Inflammatory macrophage treated with lipopolysaccharide for 4 hours (primary cell): ENCODE measurements at regions not wholly inside any gene's neighbourhood (a gene's known extent, or its start where the extent isn't known, plus 50 kb on each side); places are given as distances from the start of the nearest gene placed in this dataset.
"Not testable (repeated sequence)": the region's sequence is repeated elsewhere in the genome, so short reads cannot be mapped to it uniquely, and the experiment has no call there.

Experiments used
- DNase-seq: peaks from one replicate; pipeline ENCODE4 v3.0.0-alpha.2; 2020

- DNase-seq, result no peak
Observed at GRCh38 chr4:17232566-17233253, 279.2 kb downstream of the QDPR start.

GRCh38 chr4:17231880-17232475, 279.9 kb downstream of the QDPR start:
- DNase-seq, result not testable (repeated sequence)

GRCh38 chr4:17230727-17231126, 281.2 kb downstream of the QDPR start:
- DNase-seq, result no peak

DNA sequence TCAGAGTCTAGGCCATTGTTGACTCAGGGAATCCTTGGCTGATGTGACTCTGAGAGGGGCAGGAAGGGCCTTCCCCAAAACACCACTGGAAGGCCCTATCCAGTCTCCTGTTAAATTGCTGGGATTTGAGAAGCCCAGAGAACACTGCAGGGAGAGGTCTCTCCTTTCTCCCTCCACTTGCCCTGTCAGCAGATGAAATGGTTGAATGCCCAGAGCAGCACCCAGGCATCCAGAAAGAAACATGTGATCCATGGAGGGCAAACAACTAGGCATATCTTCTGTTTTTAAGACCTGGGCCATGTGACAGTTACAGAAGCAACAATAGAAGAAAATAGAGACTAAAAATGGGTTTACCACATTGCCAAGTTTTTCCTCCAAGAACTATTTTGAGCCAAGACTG, 291.1 kb downstream of the QDPR start:
- no peak for DNase-seq

DNA sequence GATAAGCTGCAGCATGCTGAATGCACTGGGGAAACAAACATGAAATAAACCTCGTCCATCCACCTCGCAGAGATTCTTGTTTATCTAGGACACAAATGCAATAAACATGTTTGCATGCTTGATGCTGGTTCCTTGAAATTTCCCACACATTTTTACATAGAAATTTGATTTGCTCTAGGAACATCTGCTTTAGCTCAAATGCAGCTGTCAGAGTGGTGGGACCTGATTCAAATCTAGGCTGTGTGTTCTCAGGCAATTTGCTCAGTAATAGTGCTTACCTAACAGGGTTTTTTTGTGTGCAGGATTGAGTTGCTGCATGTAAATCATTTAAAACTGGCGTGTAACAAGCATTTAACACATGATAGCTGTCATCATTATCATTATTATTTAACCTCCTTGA, 293.1 kb downstream of the QDPR start:
- DNase-seq, result no peak

GRCh38 chr4:17206829-17207801, 304.8 kb downstream of the QDPR start:
- no peak for DNase-seq

GRCh38 chr4:17204908-17205307, 306.5 kb upstream of the LDB2 start:
- no peak for DNase-seq

DNA sequence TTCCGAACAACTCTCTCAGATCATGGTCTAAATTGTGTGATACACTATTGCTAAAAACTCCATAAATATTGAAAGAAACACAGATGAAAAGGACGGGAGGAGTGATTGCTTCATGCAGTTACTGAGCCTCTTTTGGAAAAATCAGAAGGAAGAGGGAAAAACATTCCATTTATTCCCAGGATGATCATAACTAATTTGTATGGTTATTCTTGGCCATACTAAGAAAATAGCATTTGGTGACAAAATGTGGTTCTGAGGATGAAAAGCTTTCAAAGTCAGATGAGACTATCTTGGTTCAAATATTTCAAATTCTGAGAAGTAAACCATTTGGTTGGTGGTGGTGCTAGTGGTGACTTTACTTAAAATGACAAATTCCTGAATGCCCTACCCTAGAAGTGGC, 305.4 kb upstream of the LDB2 start:
- DNase-seq, result no peak

DNA sequence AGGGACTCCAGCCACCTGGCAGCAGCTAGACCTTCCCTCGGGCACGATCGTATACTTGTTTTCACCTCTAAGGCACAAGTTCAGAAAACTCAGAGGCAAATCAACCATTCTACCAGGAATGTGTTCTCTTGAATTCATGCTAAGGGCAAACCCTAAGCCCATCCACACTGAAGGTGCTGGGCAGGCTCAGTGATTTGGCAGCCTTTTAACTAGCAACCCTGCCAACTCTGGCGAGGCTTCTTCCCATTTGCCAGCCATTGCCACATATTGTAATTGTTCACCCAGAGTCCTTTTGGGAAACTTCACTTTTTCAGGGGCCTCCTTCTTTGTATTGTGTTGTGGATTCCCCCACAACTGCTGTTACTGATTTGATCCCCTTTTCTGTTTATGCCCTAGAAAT, 298.6 kb upstream of the LDB2 start:
- no peak for DNase-seq

- DNase-seq, result no peak
Observed at GRCh38 chr4:17195461-17196275, 297.2 kb upstream of the LDB2 start.

- DNase-seq, result no peak
Observed at GRCh38 chr4:17194586-17194985, 296.1 kb upstream of the LDB2 start.

DNA sequence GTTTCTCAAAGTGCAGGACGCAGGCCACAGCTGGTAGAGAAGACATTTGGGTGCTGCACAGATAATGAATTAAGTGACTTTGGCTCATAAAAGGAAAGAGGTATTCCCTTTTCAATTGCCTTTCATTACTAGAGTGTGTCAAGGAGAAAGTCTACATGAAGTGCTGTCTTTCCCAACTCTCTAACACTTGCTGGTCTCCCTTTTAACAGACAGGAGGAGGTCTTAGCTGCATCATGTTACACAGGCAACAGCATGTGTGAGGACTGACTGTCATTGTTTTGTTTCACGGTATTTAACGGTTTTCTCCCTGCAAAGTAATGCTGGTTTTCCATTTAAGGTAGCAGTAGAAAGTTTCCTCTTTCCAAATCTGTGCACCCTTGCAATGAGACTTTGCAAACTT, 291.3 kb upstream of the LDB2 start:
- no peak for DNase-seq

- DNase-seq, result no peak
Observed at GRCh38 chr4:17189401-17189720, 290.9 kb upstream of the LDB2 start.

GRCh38 chr4:17188547-17189400, 290.3 kb upstream of the LDB2 start:
- no peak for DNase-seq

DNA sequence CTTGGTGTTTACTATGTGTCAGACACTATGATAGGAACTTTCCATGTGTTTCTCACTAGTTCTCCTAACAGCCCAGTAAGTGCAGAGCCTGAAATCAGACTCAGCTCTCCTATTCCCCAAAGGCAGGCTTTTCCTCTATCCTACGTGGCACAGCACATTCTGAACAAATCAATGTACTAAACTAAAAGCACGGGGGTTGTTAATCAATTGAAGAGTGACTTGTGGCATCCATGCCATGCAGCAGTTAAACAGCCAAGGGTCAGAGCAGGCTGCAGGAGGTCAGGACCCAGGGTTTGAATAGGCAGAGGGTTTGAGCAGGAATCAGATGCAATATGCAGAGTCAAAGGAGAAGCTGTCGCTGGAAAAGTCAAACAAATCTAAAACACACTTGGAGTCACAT, 289.7 kb upstream of the LDB2 start:
- no peak for DNase-seq

GRCh38 chr4:17187003-17187402, 288.6 kb upstream of the LDB2 start:
- DNase-seq, result no peak

DNA sequence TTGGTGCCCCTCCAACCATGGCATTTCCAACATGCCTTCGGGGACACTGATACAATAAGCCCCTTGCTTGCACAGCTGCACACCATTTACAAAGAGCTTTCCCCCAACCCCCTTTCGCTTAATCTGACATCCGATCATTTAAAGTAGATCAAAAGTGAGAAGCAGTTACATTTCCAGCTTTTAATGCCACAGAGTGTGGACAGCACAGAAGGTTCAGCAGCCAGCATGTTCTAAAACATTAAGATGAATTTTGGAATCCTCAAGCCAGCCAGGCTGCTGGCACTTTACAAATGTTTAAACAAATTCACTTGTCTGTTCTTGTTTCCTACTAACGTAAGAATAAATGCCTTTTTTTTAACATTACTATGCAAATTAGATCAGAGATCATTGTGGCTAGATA, 284.4 kb upstream of the LDB2 start:
- no peak for DNase-seq

DNA sequence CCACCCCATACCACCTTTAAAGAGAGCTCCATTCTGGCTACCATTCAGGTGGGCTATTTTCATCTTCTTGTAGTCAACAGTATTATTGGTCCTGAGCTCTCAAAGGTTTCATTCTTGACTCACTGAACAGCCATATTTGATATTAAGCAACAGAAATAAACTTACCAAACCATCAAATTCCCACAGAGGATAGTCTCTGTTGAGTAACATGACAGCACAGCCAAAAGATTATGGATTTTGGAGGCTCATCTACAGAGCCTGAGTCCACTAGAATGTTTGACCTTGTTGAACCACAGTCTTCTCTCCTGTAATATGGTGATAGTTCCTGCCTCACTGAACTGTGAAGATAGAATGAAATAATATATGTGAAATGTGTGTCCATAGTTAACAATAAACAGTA, 276.3 kb upstream of the LDB2 start:
- no peak for DNase-seq

DNA sequence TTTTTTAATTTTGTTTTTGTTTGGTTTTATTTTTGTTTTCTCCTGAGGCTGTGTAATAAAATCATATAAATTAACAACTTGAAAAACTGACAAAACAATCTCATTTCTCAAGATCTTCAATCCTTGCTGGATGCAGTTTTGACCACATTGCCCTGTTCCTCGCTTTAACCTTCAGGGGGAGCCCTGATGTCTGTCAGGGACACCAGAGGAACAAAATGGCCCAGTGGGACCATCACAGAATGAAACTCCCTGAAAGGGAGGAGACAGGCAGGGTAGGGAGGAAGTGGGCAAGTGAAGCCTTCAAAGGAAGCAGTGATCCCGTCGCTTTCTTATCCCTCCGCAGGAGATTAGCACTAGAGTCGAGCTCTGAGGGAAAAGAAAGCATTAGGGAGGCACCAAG, 274.9 kb upstream of the LDB2 start:
- no peak for DNase-seq

GRCh38 chr4:17170131-17170530, 271.7 kb upstream of the LDB2 start:
- no peak for DNase-seq

DNA sequence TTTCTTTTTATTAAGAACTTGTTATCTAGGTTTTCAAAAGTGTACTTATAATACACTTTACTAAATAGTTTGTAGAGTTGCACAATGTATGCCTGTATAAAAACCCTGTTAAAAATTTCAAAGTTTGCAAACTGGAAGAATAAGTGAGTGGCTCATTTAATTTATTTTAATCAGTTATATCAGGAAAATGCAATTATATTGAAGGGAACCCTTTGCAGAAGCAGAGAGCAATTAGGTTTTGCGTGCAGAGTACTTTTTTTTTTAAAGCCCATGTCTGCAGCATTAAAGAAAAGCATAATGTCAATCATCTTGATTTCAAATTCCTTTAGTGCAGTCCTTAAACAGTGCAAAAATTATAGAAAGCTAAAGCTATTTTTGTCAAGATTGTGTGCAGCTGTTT, 271.3 kb upstream of the LDB2 start:
- no peak for DNase-seq

DNA sequence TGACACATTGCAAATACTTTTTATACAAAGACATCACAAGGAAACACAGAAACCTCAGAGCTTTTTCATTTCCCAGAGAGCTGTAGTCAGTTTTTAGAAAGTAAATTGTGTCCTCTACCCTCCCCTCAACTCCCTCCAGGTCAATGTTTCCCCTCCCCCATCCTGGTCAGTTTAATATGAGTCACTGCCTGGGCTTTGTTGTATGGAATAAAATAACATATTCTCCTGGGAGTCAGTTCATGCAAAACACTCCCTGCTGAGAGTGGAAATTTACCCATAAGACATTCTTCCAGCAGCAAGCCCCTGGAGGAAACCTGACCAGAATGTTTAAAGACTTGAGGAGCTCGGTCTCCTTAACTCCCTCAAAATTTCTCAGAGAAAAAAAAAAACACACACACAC, 270.1 kb upstream of the LDB2 start:
- DNase-seq, result no peak
